Upper lobe of left lung (tissue), 4 donors: ENCODE measurements at regions not wholly inside any gene's neighbourhood (a gene's known extent, or its start where the extent isn't known, plus 50 kb on each side); places are given as distances from the start of the nearest gene placed in this dataset.

Experiments used
- CTCF ChIP-seq, 6 experiments: fragments of 450-650 bp in 4 of 6; fragments of 200-600 bp in 2 of 6; sonication (generic) in 2 of 6; IDR thresholded peaks; one replicate each; pipeline ENCODE4 v1.5.1; 2016 to 2019; ENCODE audit warnings: antibody characterized with exemption in 6 of 6
- POLR2A ChIP-seq, 4 donors: fragments of 450-650 bp; IDR thresholded peaks; one replicate each; pipeline ENCODE4 v1.5.1; 2016 to 2017; ENCODE audit warnings: antibody characterized with exemption in 4 of 4, mild to moderate bottlenecking in 2 of 4
- POLR2AphosphoS5 ChIP-seq, 2 donors: sonication (generic); formaldehyde crosslinking; IDR thresholded peaks; one replicate each; pipeline ENCODE4 v1.5.1; 2017; ENCODE audit warnings: antibody characterized with exemption in 2 of 2

DNA sequence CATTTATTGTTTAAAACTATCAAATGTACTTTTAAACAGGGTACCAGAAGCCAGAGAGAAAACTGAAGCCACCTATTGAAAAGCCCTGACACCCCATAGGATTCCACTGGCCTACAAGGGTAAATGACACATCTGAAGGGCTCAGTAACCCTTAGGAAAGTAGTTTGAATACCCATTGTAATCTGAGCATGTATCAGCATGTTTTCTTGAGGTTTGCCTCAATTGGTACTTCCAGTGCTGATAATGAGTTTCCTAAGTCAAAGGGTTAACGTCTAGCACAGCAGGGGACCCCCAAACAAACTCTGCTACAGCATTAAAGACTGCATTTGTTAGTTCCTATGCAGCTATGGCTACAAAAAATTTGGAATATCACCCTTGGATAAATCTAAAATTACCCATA, 657.1 kb downstream of the NR2F1-AS1 start:
- no peak for TF ChIP-seq CTCF (IDR thresholded peaks at IDR 0.05)
- TF ChIP-seq POLR2A (IDR thresholded peaks at IDR 0.05) = no peak
- no peak for TF ChIP-seq POLR2AphosphoS5 (IDR thresholded peaks at IDR 0.05)
